ENCODE measurements at regions not wholly inside any gene's neighbourhood (a gene's known extent, or its start where the extent isn't known, plus 50 kb on each side); places are given as distances from the start of the nearest gene placed in this dataset.

DNA sequence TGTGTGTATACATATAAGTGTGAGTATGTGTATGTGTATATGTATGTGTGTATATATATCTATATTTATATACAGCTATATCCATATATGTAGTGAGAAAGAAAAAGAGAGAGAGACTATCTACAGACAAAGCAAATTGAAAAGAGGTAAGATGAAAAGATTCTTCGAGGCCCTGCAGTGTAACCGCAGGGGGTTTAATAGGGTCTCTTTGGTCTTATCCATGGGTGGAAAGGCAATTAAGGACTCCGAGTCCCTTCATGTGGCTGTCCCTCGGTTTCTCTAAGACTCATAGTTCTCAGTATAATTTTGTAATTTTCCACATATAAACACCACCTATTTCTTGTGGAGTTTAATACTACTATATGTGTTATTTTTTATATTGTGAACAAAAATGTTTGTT is 50.6 kb upstream of the JAZF1 start:
- no peak for DNase-seq
- H3K4me1 ChIP-seq, result no peaks in the 10 kb centered on the region
- TF ChIP-seq, protein P1, sequence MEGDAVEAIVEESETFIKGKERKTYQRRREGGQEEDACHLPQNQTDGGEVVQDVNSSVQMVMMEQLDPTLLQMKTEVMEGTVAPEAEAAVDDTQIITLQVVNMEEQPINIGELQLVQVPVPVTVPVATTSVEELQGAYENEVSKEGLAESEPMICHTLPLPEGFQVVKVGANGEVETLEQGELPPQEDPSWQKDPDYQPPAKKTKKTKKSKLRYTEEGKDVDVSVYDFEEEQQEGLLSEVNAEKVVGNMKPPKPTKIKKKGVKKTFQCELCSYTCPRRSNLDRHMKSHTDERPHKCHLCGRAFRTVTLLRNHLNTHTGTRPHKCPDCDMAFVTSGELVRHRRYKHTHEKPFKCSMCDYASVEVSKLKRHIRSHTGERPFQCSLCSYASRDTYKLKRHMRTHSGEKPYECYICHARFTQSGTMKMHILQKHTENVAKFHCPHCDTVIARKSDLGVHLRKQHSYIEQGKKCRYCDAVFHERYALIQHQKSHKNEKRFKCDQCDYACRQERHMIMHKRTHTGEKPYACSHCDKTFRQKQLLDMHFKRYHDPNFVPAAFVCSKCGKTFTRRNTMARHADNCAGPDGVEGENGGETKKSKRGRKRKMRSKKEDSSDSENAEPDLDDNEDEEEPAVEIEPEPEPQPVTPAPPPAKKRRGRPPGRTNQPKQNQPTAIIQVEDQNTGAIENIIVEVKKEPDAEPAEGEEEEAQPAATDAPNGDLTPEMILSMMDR (IDR thresholded peaks at IDR 0.05), result no peak
- no peak for TF ChIP-seq POLR2A (IDR thresholded peaks at IDR 0.05)
- no peaks in the 10 kb centered on the region for H3K27me3 ChIP-seq
- no peak overlapping the region for H3K4me3 ChIP-seq
- no peak overlapping the region for H3K27ac ChIP-seq
- no peaks in the 10 kb centered on the region for H3K9me3 ChIP-seq
- H3K36me3 ChIP-seq, result no peaks in the 10 kb centered on the region

DNA sequence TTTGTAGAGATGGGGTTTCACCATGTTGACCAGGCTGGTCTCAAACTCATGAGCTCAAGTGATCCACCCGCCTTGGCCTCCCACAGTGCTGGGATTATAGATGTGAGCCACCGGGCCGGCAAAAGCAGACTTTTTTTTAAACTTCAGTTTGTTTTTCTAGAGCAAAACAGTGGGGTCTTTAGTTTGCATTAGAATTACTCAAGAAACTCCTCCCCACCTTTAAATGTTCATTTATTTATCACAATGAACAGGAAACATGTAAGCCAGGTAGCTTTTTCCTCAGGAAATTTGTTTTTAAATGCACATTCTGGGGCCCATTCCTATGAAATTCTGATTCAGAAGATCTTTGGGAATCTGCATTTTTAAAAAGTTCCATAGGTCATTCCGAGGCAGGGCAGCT is 56.0 kb upstream of the JAZF1 start:
- no peaks in the 10 kb centered on the region for H3K4me1 ChIP-seq
- no peak for DNase-seq
- no peaks in the 10 kb centered on the region for H3K36me3 ChIP-seq
- no peak overlapping the region for H3K4me3 ChIP-seq
- H3K27me3 ChIP-seq, result no peaks in the 10 kb centered on the region
- TF ChIP-seq POLR2A (IDR thresholded peaks at IDR 0.05), result no peak
- H3K27ac ChIP-seq, result no peak overlapping the region
- H3K9me3 ChIP-seq, result no peaks in the 10 kb centered on the region

DNA sequence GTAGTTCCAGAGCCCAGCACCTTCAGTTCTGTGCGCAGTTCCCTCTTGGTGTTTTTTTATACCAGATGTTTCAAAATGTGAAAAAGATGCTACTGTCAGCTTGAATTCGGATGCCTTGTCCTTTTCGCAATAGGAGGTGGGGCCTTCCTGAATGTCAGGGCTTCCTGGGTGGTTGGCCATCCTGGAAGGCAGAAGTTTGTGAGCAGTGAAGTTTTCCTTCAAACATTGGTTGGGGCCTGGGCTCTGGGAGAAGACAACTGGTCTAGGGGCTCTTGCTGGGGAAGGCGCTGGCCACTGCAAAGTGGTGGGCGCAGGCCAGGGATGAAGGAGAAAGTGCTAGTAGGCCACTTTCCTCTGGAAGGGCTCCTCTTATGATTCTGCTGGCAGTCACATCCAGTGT is 56.8 kb upstream of the JAZF1 start:
- no peaks in the 10 kb centered on the region for H3K4me1 ChIP-seq
- no peaks in the 10 kb centered on the region for H3K27me3 ChIP-seq
- no peaks in the 10 kb centered on the region for H3K36me3 ChIP-seq
- no peak overlapping the region for H3K4me3 ChIP-seq
- DNase-seq, result no peak
- H3K27ac ChIP-seq, result no peak overlapping the region
- no peaks in the 10 kb centered on the region for H3K9me3 ChIP-seq
- no peak for TF ChIP-seq POLR2A (IDR thresholded peaks at IDR 0.05)
- TF ChIP-seq, protein P1 (IDR thresholded peaks at IDR 0.05), result no peak

DNA sequence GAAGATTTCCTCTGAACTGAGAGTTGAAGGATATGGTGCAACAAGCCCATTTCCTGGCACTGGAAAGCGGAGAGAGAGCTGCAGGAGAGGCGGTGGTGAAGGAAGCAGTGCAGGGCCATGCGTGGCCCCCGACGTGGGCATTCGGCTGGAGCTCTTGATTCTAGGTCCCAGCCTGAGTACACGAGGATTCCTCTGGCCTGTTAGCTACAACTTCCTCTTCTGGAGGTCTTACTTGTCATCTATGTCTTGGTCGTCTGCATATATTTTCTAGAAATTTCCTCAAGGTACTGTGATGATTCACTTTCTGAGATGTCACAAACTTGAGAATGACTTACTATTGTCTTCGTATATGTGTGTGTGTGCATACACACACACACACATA is 59.2 kb upstream of the JAZF1 start:
- Histone ChIP-seq H3K27me3 (no peaks in the 10 kb centered on the region), H3K9me3 (no peaks in the 10 kb centered on the region), H3K4me1 (no peaks in the 10 kb centered on the region), H3K4me3 (no peak overlapping the region), H3K36me3 (no peaks in the 10 kb centered on the region), H3K27ac (no peak overlapping the region)
- TF ChIP-seq, protein P1 (IDR thresholded peaks at IDR 0.05), result no peak
- TF ChIP-seq POLR2A (IDR thresholded peaks at IDR 0.05), result no peak
- DNase-seq, result no peak

DNA sequence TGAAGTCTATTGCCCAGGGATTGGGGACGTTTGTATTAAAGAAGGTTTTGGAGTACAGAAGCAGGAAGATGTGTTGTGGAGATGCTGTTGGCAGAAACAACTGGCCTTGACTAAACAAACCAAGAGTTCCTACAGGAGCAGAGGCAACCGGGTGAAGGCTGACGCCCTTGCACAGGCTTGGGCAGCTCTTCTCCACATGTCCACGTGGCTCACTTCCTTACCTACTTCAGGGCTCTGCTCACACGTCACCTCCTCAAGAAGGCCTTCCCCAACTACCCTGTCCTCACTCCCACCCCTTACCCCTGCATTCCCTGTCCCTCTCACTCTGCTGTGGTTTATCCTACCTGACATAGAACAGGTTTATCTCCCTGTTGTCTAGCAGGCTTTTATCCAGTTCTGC is 59.9 kb upstream of the JAZF1 start:
- DNase-seq, result no peak
- H3K27me3 ChIP-seq, result no peaks in the 10 kb centered on the region
- H3K36me3 ChIP-seq, result no peaks in the 10 kb centered on the region
- H3K4me3 ChIP-seq, result no peak overlapping the region
- no peaks in the 10 kb centered on the region for H3K4me1 ChIP-seq
- H3K27ac ChIP-seq, result no peak overlapping the region
- TF ChIP-seq, protein P1 (IDR thresholded peaks at IDR 0.05), result no peak
- TF ChIP-seq POLR2A (IDR thresholded peaks at IDR 0.05), result no peak
- no peaks in the 10 kb centered on the region for H3K9me3 ChIP-seq

DNA sequence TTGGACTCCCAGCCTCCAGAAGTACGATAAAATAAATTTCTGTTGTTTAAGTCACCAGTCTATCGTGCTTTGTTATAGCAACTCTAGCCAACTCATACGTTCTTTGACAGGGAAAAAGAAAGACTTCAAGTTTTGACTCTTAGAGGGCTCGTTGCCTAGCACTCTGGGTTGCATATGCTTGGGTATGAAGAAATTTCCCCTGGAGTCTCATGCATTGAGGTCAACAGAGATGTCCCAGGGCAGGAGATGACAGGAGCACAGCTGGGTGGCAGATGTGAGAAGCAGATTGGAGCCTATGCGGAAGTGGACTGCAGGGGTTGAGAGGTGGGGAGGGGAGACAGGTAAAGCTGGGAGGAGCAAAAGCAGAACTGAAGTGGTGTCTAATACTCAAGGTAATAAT is 63.3 kb upstream of the JAZF1 start:
- no peak overlapping the region for H3K4me3 ChIP-seq
- DNase-seq, result no peak
- H3K36me3 ChIP-seq, result no peaks in the 10 kb centered on the region
- H3K9me3 ChIP-seq, result no peaks in the 10 kb centered on the region
- no peaks in the 10 kb centered on the region for H3K4me1 ChIP-seq
- TF ChIP-seq, protein P1 (IDR thresholded peaks at IDR 0.05), result no peak
- TF ChIP-seq POLR2A (IDR thresholded peaks at IDR 0.05), result no peak
- no peaks in the 10 kb centered on the region for H3K27me3 ChIP-seq
- no peak overlapping the region for H3K27ac ChIP-seq
